PC-9 (cell line): ENCODE measurements at regions not wholly inside any gene's neighbourhood (a gene's known extent, or its start where the extent isn't known, plus 50 kb on each side); places are given as distances from the start of the nearest gene placed in this dataset.
"Not testable (repeated sequence)": the region's sequence is repeated elsewhere in the genome, so short reads cannot be mapped to it uniquely, and the experiment has no call there.

Experiments used
- CTCF ChIP-seq: fragments of 200-600 bp; sonication (generic); conservative IDR thresholded peaks from 2 replicates; pipeline ENCODE4 v1.6.1; 2017; ENCODE audit warnings: mixed run types, antibody characterized with exemption, mild to moderate bottlenecking, moderate library complexity
- EZH2 ChIP-seq: fragments of 200-600 bp; sonication (generic); IDR thresholded peaks from 2 replicates; pipeline ENCODE4 v1.8.0; 2017; ENCODE audit warnings: antibody characterized with exemption, low read depth

- TF ChIP-seq CTCF, EZH2: not testable (repeated sequence)
Observed at GRCh38 chr11:69916251-69916649, 97.0 kb upstream of the FGF3 start.
